T-helper 2 cell (primary cell): ENCODE measurements at regions not wholly inside any gene's neighbourhood (a gene's known extent, or its start where the extent isn't known, plus 50 kb on each side); places are given as distances from the start of the nearest gene placed in this dataset.
A peak's percentile ranks its signal among the peaks of the same experiment; 100 is the strongest.
"Not testable (repeated sequence)": the region's sequence is repeated elsewhere in the genome, so short reads cannot be mapped to it uniquely, and the experiment has no call there.

Source experiments
- DNase-seq, 5 experiments: peaks; one replicate each; pipeline versions ENCODE4 v3.0.0 to v3.0.0-alpha.2; 2012 to 2022

- DNase-seq = peak in 4 of 5 experiments; percentile 1 to 23 (median 4)
These were observed 146.9 kb upstream of the C1QTNF3 start for GRCh38 chr5:34189752-34190411.

- peak in 3 of 5 experiments; percentile 7 to 19 (median 14) for DNase-seq
These were observed 147.5 kb upstream of the C1QTNF3 start for GRCh38 chr5:34190466-34190865.

DNA sequence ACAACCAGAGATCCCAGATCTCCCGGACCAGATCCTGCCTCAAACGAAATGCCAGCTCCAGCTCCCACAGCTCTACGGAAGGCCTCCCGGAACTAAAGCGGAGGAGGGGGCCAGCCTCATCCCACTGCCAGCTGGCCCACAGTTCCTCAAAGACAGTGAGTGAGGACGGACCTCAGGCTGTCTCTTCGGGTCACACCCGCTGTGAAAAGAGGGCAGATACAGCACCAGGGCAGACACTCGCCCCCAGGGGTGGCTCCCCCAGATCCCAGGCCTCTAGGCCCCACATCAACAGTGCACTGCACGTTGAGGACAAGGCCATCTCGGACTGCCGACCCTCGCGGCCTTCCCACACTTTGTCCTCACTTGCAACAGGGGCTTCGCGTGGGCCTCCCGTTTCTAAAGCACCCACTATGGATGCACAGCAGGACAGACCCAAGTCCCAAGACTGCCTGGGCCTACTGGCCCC, 148.3 kb upstream of the C1QTNF3 start:
- peak in 4 of 5 experiments; percentile 0 to 18 (median 8) for DNase-seq

- peak in 4 of 5 experiments; percentile 5 to 25 (median 12) for DNase-seq
These were observed 149.3 kb upstream of the C1QTNF3 start for GRCh38 chr5:34192064-34192922.

- peak in 1 of 5 experiments; percentile 10 for DNase-seq
These were observed 149.9 kb upstream of the C1QTNF3 start for GRCh38 chr5:34192923-34193262.

- peak in 1 of 5 experiments; percentile 12 for DNase-seq
These were observed 150.3 kb upstream of the C1QTNF3 start for GRCh38 chr5:34193297-34193696.

DNA sequence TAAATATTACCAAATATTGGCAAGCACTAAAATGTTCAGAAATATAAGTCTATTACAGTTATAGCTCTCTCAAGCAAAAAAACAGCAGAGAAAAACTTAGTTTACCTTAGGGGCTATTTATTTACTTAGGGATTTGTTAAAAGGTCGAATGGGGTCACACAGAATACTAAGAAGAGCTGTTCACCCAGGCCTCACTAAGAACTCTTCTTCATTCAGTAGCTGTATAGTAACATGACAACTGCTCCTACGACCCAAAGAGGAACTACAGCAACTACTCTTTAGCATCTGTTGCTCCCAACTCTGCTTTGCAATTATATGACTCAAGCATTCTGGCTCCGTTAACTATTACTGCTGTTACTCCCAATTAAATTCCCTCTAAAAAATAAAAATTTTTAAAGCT, 150.8 kb upstream of the C1QTNF3 start:
- DNase-seq = not testable (repeated sequence)

- DNase-seq = not testable (repeated sequence)
These were observed 153.1 kb upstream of the C1QTNF3 start for GRCh38 chr5:34196091-34196490.

DNA sequence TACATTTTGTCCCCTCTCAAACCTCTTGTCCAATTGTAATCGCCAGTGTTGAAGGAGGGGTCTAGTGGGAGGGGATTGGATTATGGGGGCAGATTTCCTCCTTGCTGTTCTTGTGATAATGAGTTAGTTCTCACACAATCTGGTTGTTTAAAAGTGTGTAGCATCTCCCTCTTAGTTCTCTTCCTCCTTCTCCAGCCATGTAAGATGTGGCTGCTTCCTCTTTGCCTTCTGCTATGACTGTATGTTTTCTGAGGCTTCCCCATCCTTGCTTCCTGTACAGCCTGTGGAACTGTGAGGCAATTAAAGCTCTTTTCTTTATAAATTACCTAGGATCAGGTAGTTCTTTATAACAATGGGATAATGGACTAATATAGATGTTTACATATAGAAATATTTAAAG, 162.3 kb upstream of the C1QTNF3 start:
- not testable (repeated sequence) for DNase-seq

GRCh38 chr5:34217386-34217785, 174.4 kb upstream of the C1QTNF3 start:
- DNase-seq = not testable (repeated sequence)

GRCh38 chr5:34221329-34222073, 178.5 kb upstream of the C1QTNF3 start:
- DNase-seq = not testable (repeated sequence)

DNA sequence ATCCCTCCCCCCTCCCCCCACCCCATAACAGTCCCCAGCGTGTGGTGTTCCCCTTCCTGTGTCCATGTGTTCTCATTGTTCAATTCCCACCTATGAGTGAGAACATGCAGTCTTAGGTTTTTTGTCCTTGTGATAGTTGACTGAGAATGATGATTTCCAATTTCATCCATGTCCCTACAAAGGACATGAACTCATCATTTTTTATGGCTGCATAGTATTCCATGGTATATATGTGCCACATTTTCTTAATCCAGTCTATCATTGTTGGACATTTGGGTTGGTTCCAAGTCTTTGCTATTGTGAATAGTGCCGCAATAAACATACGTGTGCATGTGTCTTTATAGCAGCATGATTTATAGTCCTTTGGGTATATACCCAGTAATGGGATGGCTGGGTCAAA, 180.1 kb upstream of the C1QTNF3 start:
- not testable (repeated sequence) for DNase-seq

- not testable (repeated sequence) for DNase-seq
These were observed 187.4 kb upstream of the C1QTNF3 start for GRCh38 chr5:34230402-34230801.

DNA sequence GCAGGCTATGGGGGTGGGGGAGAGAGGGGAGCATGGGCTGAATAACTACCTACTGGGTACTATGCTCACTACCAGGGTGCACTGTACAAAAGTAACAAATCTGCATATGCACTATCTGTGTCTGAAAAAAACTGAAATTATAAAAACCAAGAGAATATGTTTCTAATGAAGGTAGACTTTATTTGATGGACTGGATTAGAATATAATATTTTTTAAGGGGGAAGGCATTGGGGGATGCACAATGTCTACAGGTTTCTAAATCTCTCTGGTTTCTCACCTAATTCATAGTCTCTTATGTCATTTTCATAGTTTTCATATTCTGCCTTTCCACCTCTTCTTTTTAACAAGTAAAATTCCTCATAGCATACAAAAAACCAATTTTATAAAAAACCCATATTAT, 200.8 kb upstream of the C1QTNF3 start:
- peak in 1 of 5 experiments; percentile 0 for DNase-seq

- peak; percentile 54 to 87 (median 73) for DNase-seq
These were observed 201.4 kb upstream of the C1QTNF3 start for GRCh38 chr5:34244281-34245031.

GRCh38 chr5:34245032-34245394, 202.0 kb upstream of the C1QTNF3 start:
- DNase-seq = not testable (repeated sequence)

- DNase-seq = not testable (repeated sequence)
These were observed 202.8 kb upstream of the C1QTNF3 start for GRCh38 chr5:34245813-34246212.

- DNase-seq = not testable (repeated sequence)
These were observed 215.6 kb upstream of the C1QTNF3 start for GRCh38 chr5:34258598-34258997.

DNA sequence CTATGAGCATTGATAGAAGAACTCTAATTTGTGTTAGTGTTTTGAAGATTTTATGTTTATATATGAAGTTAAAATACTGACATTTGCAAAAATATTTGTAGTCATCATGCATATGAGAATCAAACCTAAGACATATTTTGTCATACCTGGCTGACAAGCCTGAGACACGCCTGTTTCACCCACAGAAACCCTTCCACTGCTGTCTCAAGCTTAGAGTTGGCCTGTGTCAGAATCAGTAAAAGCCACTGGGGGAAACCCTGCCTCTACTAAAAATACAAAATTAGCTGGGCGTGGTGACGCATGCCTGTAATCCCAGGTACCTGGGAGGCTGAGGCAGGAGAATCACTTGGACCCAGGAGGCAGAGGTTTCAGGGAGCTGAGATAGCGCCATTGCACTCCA, 218.0 kb upstream of the C1QTNF3 start:
- DNase-seq = not testable (repeated sequence)

- not testable (repeated sequence) for DNase-seq
These were observed 223.1 kb upstream of the C1QTNF3 start for GRCh38 chr5:34266151-34266550.

DNA sequence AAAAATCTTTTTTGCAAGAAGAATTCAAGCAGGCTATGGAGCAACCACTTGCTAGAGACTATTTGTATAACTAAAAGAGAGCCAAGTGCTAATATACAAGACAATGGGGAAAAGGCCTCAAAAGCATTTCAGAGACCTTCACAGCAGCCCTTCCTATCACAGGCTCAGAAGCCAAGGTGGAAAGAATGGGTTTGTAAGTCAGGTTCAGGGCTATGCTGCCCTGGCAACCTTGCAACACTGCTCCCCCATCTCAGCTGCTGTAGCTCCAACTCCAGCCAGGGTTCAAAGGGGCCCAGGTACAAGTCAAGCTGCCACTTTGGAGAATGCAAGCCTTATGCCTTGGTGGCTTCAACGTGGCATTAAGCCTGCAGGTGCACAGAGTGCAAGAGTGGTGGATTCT, 253.7 kb upstream of the C1QTNF3 start:
- not testable (repeated sequence) for DNase-seq

GRCh38 chr5:34329201-34329600, 286.2 kb upstream of the C1QTNF3 start:
- DNase-seq = not testable (repeated sequence)
